ENCODE measurements at regions not wholly inside any gene's neighbourhood (a gene's known extent, or its start where the extent isn't known, plus 50 kb on each side); places are given as distances from the start of the nearest gene placed in this dataset.
"Not testable (repeated sequence)": the region's sequence is repeated elsewhere in the genome, so short reads cannot be mapped to it uniquely, and the experiment has no call there.

GRCh38 chr5:82517544-82518075 is 239.5 kb upstream of the RPS23 start:
- Histone ChIP-seq H3K27me3 (ENCODE audit: control insufficient read depth, insufficient read depth, low read length) (no peaks in the 10 kb centered on the region), H2AFZ (no peak overlapping the region), H3K9ac (no peak overlapping the region), H3K4me1 (peaks cover 6% of the 10 kb centered on the region), H3K79me2 (no peaks in the 10 kb centered on the region), H3K27ac (no peak overlapping the region), H3K36me3 (ENCODE audit: control insufficient read depth, insufficient read depth, low read length) (no peaks in the 10 kb centered on the region), H3K4me3 (ENCODE audit: low read depth, low read length) (no peak overlapping the region), H3K4me2 (ENCODE audit: low read length) (no peak overlapping the region), H3K9me3 (ENCODE audit: control insufficient read depth, low read length) (no peaks in the 10 kb centered on the region)
- TF ChIP-seq CTCF (IDR thresholded peaks at IDR 0.05) = no peak

GRCh38 chr5:82513738-82514137 is 235.6 kb upstream of the RPS23 start:
- peak overlapping the region; percentile 35 for H2AFZ ChIP-seq
- H3K4me2 ChIP-seq (ENCODE audit: low read length) = no peak overlapping the region
- H3K79me2 ChIP-seq = no peaks in the 10 kb centered on the region
- TF ChIP-seq CTCF (IDR thresholded peaks at IDR 0.05) = no peak
- H3K27ac ChIP-seq = no peak overlapping the region
- no peaks in the 10 kb centered on the region for H3K4me1 ChIP-seq
- H3K27me3 ChIP-seq (ENCODE audit: control insufficient read depth, insufficient read depth, low read length) = no peaks in the 10 kb centered on the region
- H3K4me3 ChIP-seq (ENCODE audit: low read depth, low read length) = no peak overlapping the region
- H3K9ac ChIP-seq = no peak overlapping the region
- H3K36me3 ChIP-seq (ENCODE audit: control insufficient read depth, insufficient read depth, low read length) = no peaks in the 10 kb centered on the region
- H3K9me3 ChIP-seq (ENCODE audit: control insufficient read depth, low read length) = no peaks in the 10 kb centered on the region

GRCh38 chr5:82512025-82512424 is 233.9 kb upstream of the RPS23 start:
- H3K27me3 ChIP-seq (ENCODE audit: control insufficient read depth, insufficient read depth, low read length) = no peaks in the 10 kb centered on the region
- no peak overlapping the region for H3K9ac ChIP-seq
- no peak overlapping the region for H3K4me2 ChIP-seq (ENCODE audit: low read length)
- H3K4me1 ChIP-seq = no peaks in the 10 kb centered on the region
- no peak for TF ChIP-seq CTCF (IDR thresholded peaks at IDR 0.05)
- H3K36me3 ChIP-seq (ENCODE audit: control insufficient read depth, insufficient read depth, low read length) = no peaks in the 10 kb centered on the region
- H3K9me3 ChIP-seq (ENCODE audit: control insufficient read depth, low read length) = no peaks in the 10 kb centered on the region
- no peak overlapping the region for H2AFZ ChIP-seq
- no peak overlapping the region for H3K4me3 ChIP-seq (ENCODE audit: low read depth, low read length)
- no peak overlapping the region for H3K27ac ChIP-seq
- H3K79me2 ChIP-seq = no peaks in the 10 kb centered on the region

GRCh38 chr5:82511134-82511533 is 233.0 kb upstream of the RPS23 start:
- no peak overlapping the region for H3K9ac ChIP-seq
- no peak overlapping the region for H3K27ac ChIP-seq
- no peak overlapping the region for H2AFZ ChIP-seq
- H3K4me1 ChIP-seq = no peaks in the 10 kb centered on the region
- H3K27me3 ChIP-seq (ENCODE audit: control insufficient read depth, insufficient read depth, low read length) = no peaks in the 10 kb centered on the region
- no peak for TF ChIP-seq CTCF (IDR thresholded peaks at IDR 0.05)
- H3K9me3 ChIP-seq (ENCODE audit: control insufficient read depth, low read length) = no peaks in the 10 kb centered on the region
- H3K79me2 ChIP-seq = no peaks in the 10 kb centered on the region
- no peak overlapping the region for H3K4me2 ChIP-seq (ENCODE audit: low read length)
- no peaks in the 10 kb centered on the region for H3K36me3 ChIP-seq (ENCODE audit: control insufficient read depth, insufficient read depth, low read length)
- no peak overlapping the region for H3K4me3 ChIP-seq (ENCODE audit: low read depth, low read length)

GRCh38 chr5:82509762-82510161 is 231.6 kb upstream of the RPS23 start:
- H3K27me3 ChIP-seq (ENCODE audit: control insufficient read depth, insufficient read depth, low read length) = no peaks in the 10 kb centered on the region
- H3K4me3 ChIP-seq (ENCODE audit: low read depth, low read length) = no peak overlapping the region
- H3K36me3 ChIP-seq (ENCODE audit: control insufficient read depth, insufficient read depth, low read length) = no peaks in the 10 kb centered on the region
- no peaks in the 10 kb centered on the region for H3K9me3 ChIP-seq (ENCODE audit: control insufficient read depth, low read length)
- TF ChIP-seq CTCF (IDR thresholded peaks at IDR 0.05) = no peak
- no peak overlapping the region for H3K27ac ChIP-seq
- no peak overlapping the region for H2AFZ ChIP-seq
- H3K4me2 ChIP-seq (ENCODE audit: low read length) = no peak overlapping the region
- no peak overlapping the region for H3K9ac ChIP-seq
- H3K4me1 ChIP-seq = no peaks in the 10 kb centered on the region
- H3K79me2 ChIP-seq = no peaks in the 10 kb centered on the region

- not testable (repeated sequence) for H3K4me2 ChIP-seq (ENCODE audit: low read length); H3K4me1 ChIP-seq; H3K9ac ChIP-seq; H3K36me3 ChIP-seq (ENCODE audit: control insufficient read depth, insufficient read depth, low read length); H3K79me2 ChIP-seq; H3K4me3 ChIP-seq (ENCODE audit: low read depth, low read length); H3K27me3 ChIP-seq (ENCODE audit: control insufficient read depth, insufficient read depth, low read length); H3K9me3 ChIP-seq (ENCODE audit: control insufficient read depth, low read length); H3K27ac ChIP-seq; H2AFZ ChIP-seq
Observed at GRCh38 chr5:82506390-82506789, 228.2 kb upstream of the RPS23 start.

Measured in parathyroid adenoma (tissue), 2 donors.